Large intestine (tissue), 3 donors: ENCODE measurements at regions not wholly inside any gene's neighbourhood (a gene's known extent, or its start where the extent isn't known, plus 50 kb on each side); places are given as distances from the start of the nearest gene placed in this dataset.
"Not testable (repeated sequence)": the region's sequence is repeated elsewhere in the genome, so short reads cannot be mapped to it uniquely, and the experiment has no call there.

Source experiments
- DNase-seq, 2 donors: peaks; one replicate each; pipeline versions ENCODE4 v3.0.0 to v3.0.0-alpha.2; 2013
- H3K27ac ChIP-seq: one replicate; pipeline ENCODE4 v1.5.1; 2013; ENCODE audit warnings: low read length
- H3K27me3 ChIP-seq: 2 replicates; pipeline ENCODE4 v1.6.1; 2013; ENCODE audit warnings: low read length; ENCODE audit not compliant: control insufficient read depth, insufficient read depth
- H3K36me3 ChIP-seq: 2 replicates; pipeline ENCODE4 v1.6.1; 2013; ENCODE audit warnings: low read length; ENCODE audit not compliant: control insufficient read depth, insufficient read depth
- H3K4me1 ChIP-seq: one replicate; pipeline ENCODE4 v1.6.1; 2013; ENCODE audit warnings: low read length; ENCODE audit not compliant: control insufficient read depth, insufficient read depth
- H3K4me3 ChIP-seq: one replicate; pipeline ENCODE4 v1.5.1; 2013; ENCODE audit warnings: low read length
- H3K9me3 ChIP-seq: one replicate; pipeline ENCODE4 v1.6.1; 2013; ENCODE audit warnings: mild to moderate bottlenecking, low read depth, low read length, moderate library complexity; ENCODE audit not compliant: control insufficient read depth
- WGBS: methylation state at CpG from one replicate; pipeline ENCODE4 v1.1.5; 2013; ENCODE audit warnings: low lambda C conversion rate; ENCODE audit not compliant: insufficient coverage; 5-methylcytosine and 5-hydroxymethylcytosine counted together

DNA sequence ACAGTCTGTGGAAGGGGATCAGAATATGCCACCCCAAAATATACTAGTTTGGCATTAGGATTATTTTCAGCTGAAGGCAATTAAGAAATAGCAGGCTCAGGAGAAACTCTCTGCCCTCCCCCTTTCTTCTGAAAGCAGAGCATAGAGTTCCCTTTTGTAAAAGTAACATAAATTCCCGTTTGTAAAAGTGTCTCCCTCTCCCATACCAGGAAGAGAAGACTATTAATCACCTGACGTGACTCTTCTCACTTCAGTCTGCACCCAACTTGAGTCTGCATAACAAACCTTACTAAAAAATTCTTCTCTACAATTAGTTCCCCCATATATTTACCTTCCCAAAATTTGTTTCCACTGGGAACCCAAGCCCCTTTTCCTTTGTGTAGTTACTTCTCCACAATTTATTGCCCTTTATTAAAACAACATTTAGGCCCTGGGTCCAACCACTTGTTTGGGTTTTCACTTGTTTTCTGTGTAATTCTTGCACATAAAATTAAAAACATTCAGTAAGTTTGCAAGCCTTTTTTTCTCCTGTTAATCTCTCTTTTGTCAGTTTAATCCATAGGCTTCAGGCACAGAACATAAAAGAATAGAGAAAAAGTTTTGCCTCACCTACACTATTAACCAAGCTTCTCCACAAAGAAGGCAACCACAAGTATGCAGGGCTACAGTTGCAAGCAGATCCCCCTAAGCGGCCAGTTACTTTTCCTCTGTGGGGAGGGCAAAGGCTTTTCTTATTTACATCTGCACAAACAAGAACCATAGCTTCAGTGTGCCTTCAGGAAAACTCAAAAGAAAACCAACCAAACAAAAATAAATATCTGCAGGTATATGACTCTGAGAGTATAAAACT, 73.8 kb upstream of the EPCAM start:
- Histone ChIP-seq H3K27me3 (no peaks in the 10 kb centered on the region), H3K9me3 (no peaks in the 10 kb centered on the region), H3K36me3 (no peaks in the 10 kb centered on the region), H3K4me1 (peaks cover 36% of the 10 kb centered on the region), H3K4me3 (no peak overlapping the region), H3K27ac (no peak overlapping the region)
- DNase-seq: no peak
- 33% methylated on average over 1 of the region's 3 CpGs for WGBS

DNA sequence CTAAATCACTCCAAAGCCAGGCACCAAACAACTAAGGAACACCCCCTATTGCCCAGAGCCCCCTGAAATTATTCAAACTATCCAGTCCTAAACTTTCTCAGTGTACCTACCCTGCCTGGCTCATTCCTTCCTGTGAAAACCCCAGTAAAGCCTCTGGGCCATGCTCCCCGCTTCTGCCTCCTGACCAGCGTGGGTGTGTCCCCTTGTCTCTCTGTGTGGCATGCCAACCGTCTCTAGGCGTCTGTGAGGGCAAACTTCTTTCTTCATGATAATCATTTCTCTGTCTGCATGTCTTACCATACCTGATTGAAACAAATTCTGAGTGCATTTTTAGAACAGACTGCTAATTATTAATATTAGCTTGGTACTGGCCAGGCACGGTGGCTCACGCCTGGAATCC, 75.1 kb upstream of the EPCAM start:
- no CpG with 5 or more reads among the region's 6 CpGs for WGBS
- H3K4me1 ChIP-seq: peaks cover 33% of the 10 kb centered on the region
- H3K36me3 ChIP-seq: no peaks in the 10 kb centered on the region
- no peaks in the 10 kb centered on the region for H3K9me3 ChIP-seq
- no peaks in the 10 kb centered on the region for H3K27me3 ChIP-seq
- H3K4me3 ChIP-seq: no peak overlapping the region
- DNase-seq: peak; percentile 62 to 74
- H3K27ac ChIP-seq: peak overlapping the region; percentile 54

DNA sequence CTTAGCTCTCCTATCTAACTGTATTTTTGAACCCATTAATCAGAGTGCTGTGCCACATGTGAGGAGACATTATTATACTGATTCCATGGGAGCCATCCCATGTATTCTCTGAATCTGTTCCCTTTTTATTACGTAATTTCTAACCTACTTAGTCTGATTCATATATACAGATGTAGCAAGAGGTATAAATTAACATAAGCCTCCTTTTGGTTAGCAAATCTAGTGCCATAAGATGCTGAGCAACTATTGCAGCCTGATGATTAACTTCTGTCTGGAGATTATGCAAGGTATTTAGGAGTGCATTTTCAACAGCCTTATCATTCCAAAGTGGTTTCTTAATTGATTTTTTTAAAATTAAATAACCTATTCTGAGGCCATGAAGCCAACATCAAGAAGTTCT, 80.2 kb upstream of the EPCAM start:
- H3K27me3 ChIP-seq: no peaks in the 10 kb centered on the region
- no CpG with 5 or more reads among the region's 1 CpG for WGBS
- no peak overlapping the region for H3K4me3 ChIP-seq

DNA sequence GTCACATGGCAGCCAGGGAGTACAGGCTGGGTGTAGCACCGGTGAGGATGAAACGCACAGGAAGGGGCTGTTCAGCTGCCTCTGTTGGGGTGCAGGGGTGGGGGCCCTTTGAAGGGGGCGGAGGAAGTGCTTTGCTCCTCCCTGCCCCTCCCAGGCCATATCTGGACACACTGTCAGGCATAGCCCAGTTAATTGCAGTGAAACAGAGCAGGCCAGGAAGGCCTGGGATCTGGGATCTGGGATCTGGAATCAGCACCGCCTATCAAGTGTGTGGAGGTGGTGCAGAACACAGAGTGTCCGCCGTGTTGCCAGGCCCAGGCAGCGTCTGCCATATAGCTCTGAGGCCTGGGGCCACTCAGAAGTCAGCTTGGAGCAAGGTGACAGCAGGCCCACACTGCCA, 85.5 kb upstream of the EPCAM start:
- Histone ChIP-seq H3K4me1 (no peaks in the 10 kb centered on the region), H3K4me3 (no peak overlapping the region), H3K27me3 (no peaks in the 10 kb centered on the region), H3K36me3 (no peaks in the 10 kb centered on the region), H3K9me3 (peaks cover 16% of the 10 kb centered on the region), H3K27ac (no peak overlapping the region)
- DNase-seq: no peak
- no CpG with 5 or more reads among the region's 7 CpGs for WGBS

More for the DNA sequence above, 80.2 kb upstream of the EPCAM start:
- H3K4me1 ChIP-seq: peaks cover 11% of the 10 kb centered on the region
- H3K36me3 ChIP-seq: no peaks in the 10 kb centered on the region
- no peak for DNase-seq
- peaks cover under 1% of the 10 kb centered on the region for H3K9me3 ChIP-seq
- no peak overlapping the region for H3K27ac ChIP-seq

DNA sequence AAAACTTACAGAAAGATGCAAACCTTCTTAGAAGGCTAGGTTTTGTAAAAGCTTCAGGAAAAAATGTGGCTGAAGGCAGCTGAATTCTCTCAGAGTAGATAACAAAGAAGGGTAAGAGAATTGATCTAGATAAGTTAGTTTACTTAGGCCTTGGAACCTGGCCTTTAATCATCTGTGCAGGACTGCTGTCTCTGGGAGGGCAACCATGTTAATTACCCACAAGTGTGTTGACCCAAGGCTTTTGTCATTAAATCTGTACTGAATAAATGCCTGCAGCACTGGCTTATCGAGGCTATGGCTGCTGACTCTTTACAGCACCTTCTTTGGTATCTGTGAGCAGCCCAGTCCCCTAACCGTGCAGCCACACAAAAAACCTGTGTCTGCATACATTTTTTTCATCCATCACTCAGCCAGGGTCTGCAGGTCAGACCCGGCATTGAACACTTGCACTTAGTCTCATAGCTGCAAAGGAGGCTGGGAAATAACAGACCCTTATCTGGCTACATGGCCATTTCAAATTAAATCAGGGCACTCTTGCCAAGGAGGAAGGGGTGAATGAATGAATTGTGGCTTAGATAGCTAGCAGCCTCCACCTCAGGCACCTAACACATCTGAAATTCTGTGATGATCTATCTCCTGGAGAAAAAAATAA, 86.4 kb upstream of the EPCAM start:
- WGBS: 83% methylated on average over 1 of the region's 3 CpGs
- Histone ChIP-seq H3K36me3 (no peaks in the 10 kb centered on the region), H3K27ac (no peak overlapping the region), H3K27me3 (no peaks in the 10 kb centered on the region), H3K4me3 (no peak overlapping the region), H3K9me3 (peaks cover 16% of the 10 kb centered on the region), H3K4me1 (no peaks in the 10 kb centered on the region)
- DNase-seq: no peak

DNA sequence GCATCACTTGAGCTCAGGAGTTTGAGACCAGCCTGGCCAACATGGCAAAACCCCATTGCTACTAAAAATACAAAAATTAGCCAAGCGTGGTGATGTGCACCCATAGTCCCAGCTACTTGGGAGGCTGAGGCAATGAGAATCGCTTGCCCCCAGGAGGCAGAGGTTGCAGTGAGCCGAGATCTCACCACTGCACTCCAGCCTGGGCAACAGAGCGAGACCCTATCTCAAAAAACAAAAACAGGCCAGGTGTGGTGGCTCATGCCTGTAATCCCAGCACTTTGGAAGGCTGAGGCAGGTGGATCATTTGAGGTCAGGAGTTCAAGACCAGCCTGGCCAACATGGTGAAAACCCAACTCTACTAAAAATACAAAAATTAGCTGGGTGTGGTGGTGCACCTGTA, 89.6 kb upstream of the EPCAM start:
- not testable (repeated sequence) for H3K27ac ChIP-seq, H3K4me3 ChIP-seq, DNase-seq, H3K4me1 ChIP-seq, H3K36me3 ChIP-seq, H3K27me3 ChIP-seq
- H3K9me3 ChIP-seq: peaks cover 16% of the 10 kb centered on the region
- no CpG with 5 or more reads among the region's 4 CpGs for WGBS

DNA sequence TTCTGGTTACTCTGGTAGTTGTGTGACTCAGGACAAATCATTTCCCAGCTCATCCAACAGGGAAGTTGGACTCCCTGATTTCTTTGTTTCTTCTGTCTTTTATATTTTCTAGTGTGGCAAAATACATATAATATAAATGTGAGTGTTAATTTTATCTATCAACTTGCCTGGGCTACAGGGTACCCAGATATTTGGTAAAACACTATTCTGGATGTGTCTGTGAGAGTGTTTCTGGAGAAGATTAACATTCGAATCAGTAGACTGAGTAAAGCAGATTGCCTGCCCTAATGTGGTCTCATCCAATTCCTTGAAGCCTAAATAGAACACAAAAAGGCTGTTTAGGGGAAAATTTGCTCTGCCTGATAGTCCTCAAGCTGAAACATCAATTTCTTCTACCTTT, 91.1 kb upstream of the EPCAM start:
- H3K36me3 ChIP-seq: no peaks in the 10 kb centered on the region
- no peak overlapping the region for H3K4me3 ChIP-seq
- WGBS: no CpG with 5 or more reads among the region's 1 CpG
- peaks cover 7% of the 10 kb centered on the region for H3K9me3 ChIP-seq
- no peak for DNase-seq
- H3K4me1 ChIP-seq: peaks cover 3% of the 10 kb centered on the region
- no peak overlapping the region for H3K27ac ChIP-seq
- no peaks in the 10 kb centered on the region for H3K27me3 ChIP-seq

DNA sequence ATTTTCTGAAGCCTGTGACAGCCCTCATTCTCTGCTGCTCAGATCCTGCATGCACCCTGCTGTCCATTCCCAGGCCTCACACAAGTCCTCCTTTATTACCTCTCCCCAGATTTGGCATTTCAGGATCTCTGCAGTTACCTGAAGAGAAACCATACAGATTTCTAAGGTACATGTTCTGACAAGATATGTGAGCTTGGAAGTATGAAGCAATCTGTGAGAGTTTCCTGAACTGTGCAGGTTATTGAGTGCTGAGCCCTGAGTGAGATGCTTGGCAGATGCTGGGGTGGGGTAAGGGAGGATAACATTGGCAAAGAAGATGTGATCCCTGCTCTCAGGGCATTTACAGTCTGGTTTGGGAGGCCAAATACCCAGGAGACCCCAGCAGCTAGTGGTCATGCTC, 91.9 kb upstream of the EPCAM start:
- Histone ChIP-seq H3K4me3 (no peak overlapping the region), H3K36me3 (no peaks in the 10 kb centered on the region)

DNA sequence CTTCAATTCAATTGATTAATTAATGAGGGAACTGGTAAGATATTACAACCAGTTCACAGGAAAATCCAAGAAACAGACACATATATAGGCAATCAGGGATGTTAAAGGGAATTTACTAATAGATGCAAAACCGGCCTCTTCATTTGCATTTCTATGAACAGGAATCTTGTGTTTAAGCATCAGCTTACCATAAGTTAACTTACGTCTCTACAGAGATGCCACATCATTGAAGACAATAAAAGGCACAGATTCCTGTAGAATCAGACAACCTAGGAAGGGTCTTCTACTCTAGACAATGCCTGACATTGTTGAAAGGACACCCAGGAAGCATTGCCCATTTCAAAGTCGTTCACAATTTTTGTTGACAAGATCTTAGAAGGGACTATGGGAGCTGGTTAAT, 93.0 kb upstream of the EPCAM start:
- no peak overlapping the region for H3K4me3 ChIP-seq
- no peaks in the 10 kb centered on the region for H3K9me3 ChIP-seq
- no peaks in the 10 kb centered on the region for H3K36me3 ChIP-seq
- 86% methylated on average over 1 of the region's 3 CpGs for WGBS
- no peak overlapping the region for H3K27ac ChIP-seq
- no peaks in the 10 kb centered on the region for H3K27me3 ChIP-seq
- DNase-seq: no peak
- H3K4me1 ChIP-seq: peaks cover 18% of the 10 kb centered on the region

More for the DNA sequence above, 91.9 kb upstream of the EPCAM start:
- Histone ChIP-seq H3K27ac (no peak overlapping the region), H3K27me3 (no peaks in the 10 kb centered on the region), H3K4me1 (peaks cover 7% of the 10 kb centered on the region), H3K9me3 (no peaks in the 10 kb centered on the region)
- no peak for DNase-seq

DNA sequence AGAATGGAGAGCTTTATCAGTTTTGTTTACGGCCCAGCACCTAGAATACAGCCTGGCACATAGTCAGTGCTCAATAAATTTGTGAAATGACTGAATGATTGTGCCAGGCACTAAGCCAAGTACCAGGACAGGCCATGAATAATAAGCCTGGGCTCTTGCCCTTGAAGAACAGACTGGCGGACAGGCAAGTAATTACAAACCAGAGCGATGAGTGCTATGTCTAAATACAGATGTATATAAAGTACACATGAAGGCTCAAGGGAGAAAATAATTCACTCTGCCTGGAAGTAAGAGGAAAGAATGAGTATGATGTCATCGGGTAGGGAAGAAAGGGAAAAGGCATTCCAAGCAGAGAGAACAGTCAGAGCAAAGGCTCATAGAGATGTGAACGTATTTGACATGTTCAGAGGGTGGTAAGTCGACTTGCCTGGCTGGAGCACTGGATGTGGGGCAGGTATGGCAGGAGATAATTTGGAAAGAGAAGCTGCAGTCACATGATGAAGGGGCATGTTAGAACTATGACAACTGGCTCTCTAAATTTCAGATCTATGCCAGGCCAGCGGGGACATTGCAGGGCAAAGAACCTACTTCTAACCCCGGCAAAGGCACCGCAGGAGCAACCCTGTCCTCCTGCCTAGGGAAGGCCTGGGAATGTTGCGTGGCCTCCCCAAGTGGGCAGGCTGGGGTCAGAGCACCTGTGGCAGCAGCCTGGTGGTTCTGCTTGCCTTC, 94.9 kb upstream of the EPCAM start:
- Histone ChIP-seq H3K36me3 (no peaks in the 10 kb centered on the region), H3K27me3 (no peaks in the 10 kb centered on the region), H3K4me1 (peaks cover 33% of the 10 kb centered on the region), H3K27ac (peak overlapping the region; percentile 13), H3K4me3 (no peak overlapping the region), H3K9me3 (no peaks in the 10 kb centered on the region)
- WGBS: 86% methylated on average over 2 of the region's 10 CpGs
- no peak for DNase-seq
